B cell (primary cell): ENCODE measurements at regions not wholly inside any gene's neighbourhood (a gene's known extent, or its start where the extent isn't known, plus 50 kb on each side); places are given as distances from the start of the nearest gene placed in this dataset.

Experiments
- EZH2 ChIP-seq: IDR thresholded peaks from 2 replicates; pipeline ENCODE4 v1.6.1; 2012; ENCODE audit warnings: borderline replicate concordance, low read depth, mild to moderate bottlenecking, moderate library complexity, low read length; ENCODE audit not compliant: insufficient read depth, poor library complexity, severe bottlenecking
- TF ChIP-seq, protein P1 (sequence below): fragments of 200-600 bp; IDR thresholded peaks from one replicate; pipeline ENCODE4 v1.8.0; 2022; ENCODE audit warnings: antibody characterized with exemption, mild to moderate bottlenecking

DNA sequence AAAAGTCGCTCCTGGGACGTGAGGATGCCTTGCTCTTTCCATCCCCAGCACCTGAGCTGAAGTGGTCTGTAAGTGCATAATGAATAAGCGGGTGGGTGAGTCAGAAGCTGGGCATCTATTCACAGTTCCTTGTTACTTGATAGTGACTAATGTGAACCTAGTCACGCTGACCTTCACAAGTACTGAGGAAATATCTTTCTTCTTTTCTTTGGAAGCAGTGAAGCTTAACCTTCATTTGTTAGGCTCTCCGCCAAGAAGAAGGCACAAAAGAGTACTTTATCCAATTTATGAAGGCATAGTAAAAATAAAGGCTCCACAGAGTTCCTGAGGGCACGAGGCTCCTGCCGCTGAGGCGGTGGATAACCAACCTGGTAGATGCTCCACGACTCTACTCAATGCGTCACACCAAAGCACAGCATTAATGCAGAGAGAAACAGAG lies 475.7 kb upstream of the SLIT2 start:
- TF ChIP-seq, protein P1, sequence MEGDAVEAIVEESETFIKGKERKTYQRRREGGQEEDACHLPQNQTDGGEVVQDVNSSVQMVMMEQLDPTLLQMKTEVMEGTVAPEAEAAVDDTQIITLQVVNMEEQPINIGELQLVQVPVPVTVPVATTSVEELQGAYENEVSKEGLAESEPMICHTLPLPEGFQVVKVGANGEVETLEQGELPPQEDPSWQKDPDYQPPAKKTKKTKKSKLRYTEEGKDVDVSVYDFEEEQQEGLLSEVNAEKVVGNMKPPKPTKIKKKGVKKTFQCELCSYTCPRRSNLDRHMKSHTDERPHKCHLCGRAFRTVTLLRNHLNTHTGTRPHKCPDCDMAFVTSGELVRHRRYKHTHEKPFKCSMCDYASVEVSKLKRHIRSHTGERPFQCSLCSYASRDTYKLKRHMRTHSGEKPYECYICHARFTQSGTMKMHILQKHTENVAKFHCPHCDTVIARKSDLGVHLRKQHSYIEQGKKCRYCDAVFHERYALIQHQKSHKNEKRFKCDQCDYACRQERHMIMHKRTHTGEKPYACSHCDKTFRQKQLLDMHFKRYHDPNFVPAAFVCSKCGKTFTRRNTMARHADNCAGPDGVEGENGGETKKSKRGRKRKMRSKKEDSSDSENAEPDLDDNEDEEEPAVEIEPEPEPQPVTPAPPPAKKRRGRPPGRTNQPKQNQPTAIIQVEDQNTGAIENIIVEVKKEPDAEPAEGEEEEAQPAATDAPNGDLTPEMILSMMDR: no peak
- no peak for TF ChIP-seq EZH2
